ENCODE measurements at regions not wholly inside any gene's neighbourhood (a gene's known extent, or its start where the extent isn't known, plus 50 kb on each side); places are given as distances from the start of the nearest gene placed in this dataset.
"Not testable (repeated sequence)": the region's sequence is repeated elsewhere in the genome, so short reads cannot be mapped to it uniquely, and the experiment has no call there.

GRCh38 chr15:36449084-36449661 lies 130.3 kb upstream of the CDIN1 start:
- Histone ChIP-seq H3K27ac (ENCODE audit: low read depth, low read length) (no peak overlapping the region), H3K4me3 (ENCODE audit: low read length) (no peak overlapping the region), H3K9me3 (ENCODE audit: control insufficient read depth, insufficient read depth, low read length) (no peaks in the 10 kb centered on the region), H4K20me1 (ENCODE audit: control insufficient read depth, insufficient read depth, low read depth, low read length) (no peaks in the 10 kb centered on the region), H3K79me2 (ENCODE audit: control insufficient read depth, low read length) (no peaks in the 10 kb centered on the region), H3K9me2 (replicated peaks; ENCODE audit: control insufficient read depth, low read length) (no peaks in the 10 kb centered on the region), H3K27me3 (ENCODE audit: control insufficient read depth, low read length) (peaks cover 2% of the 10 kb centered on the region; the same call in 1 of the 2 replicates), H3K4me1 (ENCODE audit: control insufficient read depth, low read length) (no peaks in the 10 kb centered on the region), H3K36me3 (ENCODE audit: control insufficient read depth, low read length) (no peaks in the 10 kb centered on the region), H3F3A (ENCODE audit: control insufficient read depth, insufficient read depth) (no peaks in the 10 kb centered on the region), H3K4me2 (ENCODE audit: low read length) (no peak overlapping the region)
- no peak for TF ChIP-seq EZH2phosphoT487 (IDR thresholded peaks at IDR 0.05; ENCODE audit: borderline replicate concordance, low read length)

- Histone ChIP-seq H3K27ac (ENCODE audit: low read depth, low read length) (no peak overlapping the region), H4K20me1 (ENCODE audit: control insufficient read depth, insufficient read depth, low read depth, low read length) (no peaks in the 10 kb centered on the region), H3K4me2 (ENCODE audit: low read length) (no peak overlapping the region), H3K79me2 (ENCODE audit: control insufficient read depth, low read length) (no peaks in the 10 kb centered on the region), H3K9me2 (replicated peaks; ENCODE audit: control insufficient read depth, low read length) (no peaks in the 10 kb centered on the region), H3F3A (ENCODE audit: control insufficient read depth, insufficient read depth) (no peaks in the 10 kb centered on the region), H3K36me3 (ENCODE audit: control insufficient read depth, low read length) (no peaks in the 10 kb centered on the region), H3K4me1 (ENCODE audit: control insufficient read depth, low read length) (no peaks in the 10 kb centered on the region), H3K27me3 (ENCODE audit: control insufficient read depth, low read length) (peaks cover 2% of the 10 kb centered on the region; the same call in 1 of the 2 replicates), H3K4me3 (ENCODE audit: low read length) (no peak overlapping the region), H3K9me3 (ENCODE audit: control insufficient read depth, insufficient read depth, low read length) (no peaks in the 10 kb centered on the region)
- TF ChIP-seq CTCF (IDR thresholded peaks at IDR 0.05; ENCODE audit: low read depth, low read length, poor library complexity, severe bottlenecking) (no peak), EZH2phosphoT487 (IDR thresholded peaks at IDR 0.05; ENCODE audit: borderline replicate concordance, low read length) (no peak)
These were observed 129.7 kb upstream of the CDIN1 start for GRCh38 chr15:36449662-36450145.

DNA sequence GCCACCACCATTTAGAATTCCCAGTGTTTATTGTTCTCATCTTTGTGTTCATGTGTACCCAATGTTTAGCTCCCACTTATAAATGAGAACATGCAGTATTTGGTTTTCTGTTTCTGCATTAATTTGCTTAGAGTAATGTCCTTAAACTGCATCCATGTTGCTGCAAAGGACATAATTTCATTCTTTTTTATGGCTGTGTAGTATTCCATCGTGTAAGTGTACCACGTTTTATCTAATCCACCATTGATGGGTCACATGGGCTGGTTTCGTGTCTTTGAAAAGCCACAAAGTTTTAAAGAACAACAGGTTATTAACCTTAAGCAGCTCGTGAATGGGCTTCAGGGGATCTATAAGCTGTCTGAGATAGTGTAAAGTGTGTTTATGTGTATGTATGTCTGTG lies 125.2 kb upstream of the CDIN1 start:
- not testable (repeated sequence) for H3F3A ChIP-seq (ENCODE audit: control insufficient read depth, insufficient read depth); H3K4me3 ChIP-seq (ENCODE audit: low read length); H3K4me1 ChIP-seq (ENCODE audit: control insufficient read depth, low read length); H3K9me3 ChIP-seq (ENCODE audit: control insufficient read depth, insufficient read depth, low read length); H3K27me3 ChIP-seq (ENCODE audit: control insufficient read depth, low read length); H3K27ac ChIP-seq (ENCODE audit: low read depth, low read length); H3K4me2 ChIP-seq (ENCODE audit: low read length); H3K9me2 ChIP-seq (replicated peaks; ENCODE audit: control insufficient read depth, low read length); H3K79me2 ChIP-seq (ENCODE audit: control insufficient read depth, low read length); H4K20me1 ChIP-seq (ENCODE audit: control insufficient read depth, insufficient read depth, low read depth, low read length); H3K36me3 ChIP-seq (ENCODE audit: control insufficient read depth, low read length)

DNA sequence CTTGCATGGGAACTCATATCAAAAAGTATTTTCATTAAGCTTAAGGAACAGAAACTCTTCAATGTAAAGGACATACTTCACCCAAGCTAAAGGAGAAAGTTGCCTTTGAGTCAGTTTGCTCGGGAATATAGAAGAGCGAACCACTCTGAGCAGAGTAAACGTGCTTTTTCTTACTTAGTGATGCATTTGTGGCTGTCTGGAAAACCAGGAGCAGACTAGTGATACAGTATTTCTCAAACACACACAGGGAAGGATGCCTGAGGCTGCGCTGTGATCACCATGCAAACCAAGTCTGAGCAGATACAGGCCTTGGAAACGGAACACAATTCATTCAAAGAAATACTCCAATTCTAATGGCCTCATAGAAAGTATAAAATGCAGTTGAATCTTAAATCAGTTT lies 121.0 kb upstream of the CDIN1 start:
- Histone ChIP-seq H3K4me2 (ENCODE audit: low read length) (no peak overlapping the region), H3F3A (ENCODE audit: control insufficient read depth, insufficient read depth) (no peaks in the 10 kb centered on the region), H4K20me1 (ENCODE audit: control insufficient read depth, insufficient read depth, low read depth, low read length) (no peaks in the 10 kb centered on the region), H3K9me2 (replicated peaks; ENCODE audit: control insufficient read depth, low read length) (no peaks in the 10 kb centered on the region), H3K79me2 (ENCODE audit: control insufficient read depth, low read length) (no peaks in the 10 kb centered on the region), H3K4me1 (ENCODE audit: control insufficient read depth, low read length) (no peaks in the 10 kb centered on the region), H3K4me3 (ENCODE audit: low read length) (no peak overlapping the region), H3K36me3 (ENCODE audit: control insufficient read depth, low read length) (no peaks in the 10 kb centered on the region), H3K27me3 (ENCODE audit: control insufficient read depth, low read length) (no peaks in the 10 kb centered on the region), H3K27ac (ENCODE audit: low read depth, low read length) (no peak overlapping the region), H3K9me3 (ENCODE audit: control insufficient read depth, insufficient read depth, low read length) (no peaks in the 10 kb centered on the region)
- TF ChIP-seq EZH2phosphoT487 (IDR thresholded peaks at IDR 0.05; ENCODE audit: borderline replicate concordance, low read length) (no peak), CTCF (IDR thresholded peaks at IDR 0.05; ENCODE audit: low read depth, low read length, poor library complexity, severe bottlenecking) (no peak)
